ENCODE measurements at regions not wholly inside any gene's neighbourhood (a gene's known extent, or its start where the extent isn't known, plus 50 kb on each side); places are given as distances from the start of the nearest gene placed in this dataset.
"Not testable (repeated sequence)": the region's sequence is repeated elsewhere in the genome, so short reads cannot be mapped to it uniquely, and the experiment has no call there.

GRCh38 chr12:131275824-131276223 lies 322.1 kb downstream of the ADGRD1 start:
- Histone ChIP-seq H3K36me3 (ENCODE audit: insufficient read depth, low read length) (no peaks in the 10 kb centered on the region), H3K9ac (ENCODE audit: low read length) (no peak overlapping the region), H2AFZ (ENCODE audit: low read length) (no peak overlapping the region), H3K27me3 (ENCODE audit: insufficient read depth, low read length) (no peaks in the 10 kb centered on the region), H3K4me2 (ENCODE audit: low read length) (no peak overlapping the region), H3K4me1 (ENCODE audit: insufficient read depth, low read length, severe bottlenecking) (no peaks in the 10 kb centered on the region), H3K9me3 (ENCODE audit: low read length) (no peaks in the 10 kb centered on the region), H3K27ac (ENCODE audit: low read depth, low read length, poor library complexity, severe bottlenecking) (no peak overlapping the region), H3K9me2 (ENCODE audit: low read depth, low read length) (no peaks in the 10 kb centered on the region), H3F3A (ENCODE audit: insufficient read depth, low read length) (no peaks in the 10 kb centered on the region), H3K79me2 (ENCODE audit: insufficient read depth, low read length) (no peaks in the 10 kb centered on the region), H4K20me1 (ENCODE audit: insufficient read depth, low read length) (no peaks in the 10 kb centered on the region), H3K4me3 (ENCODE audit: low read depth, low read length, poor library complexity, severe bottlenecking) (no peak overlapping the region)
- TF ChIP-seq EZH2 (IDR thresholded peaks at IDR 0.05; ENCODE audit: borderline replicate concordance, low read length) (no peak), CTCF (IDR thresholded peaks at IDR 0.05; ENCODE audit: low read length) (no peak)

- H3K27ac ChIP-seq (ENCODE audit: low read depth, low read length, poor library complexity, severe bottlenecking): no peak overlapping the region
Measured at GRCh38 chr12:131276501-131277185, 322.9 kb downstream of the ADGRD1 start.

DNA sequence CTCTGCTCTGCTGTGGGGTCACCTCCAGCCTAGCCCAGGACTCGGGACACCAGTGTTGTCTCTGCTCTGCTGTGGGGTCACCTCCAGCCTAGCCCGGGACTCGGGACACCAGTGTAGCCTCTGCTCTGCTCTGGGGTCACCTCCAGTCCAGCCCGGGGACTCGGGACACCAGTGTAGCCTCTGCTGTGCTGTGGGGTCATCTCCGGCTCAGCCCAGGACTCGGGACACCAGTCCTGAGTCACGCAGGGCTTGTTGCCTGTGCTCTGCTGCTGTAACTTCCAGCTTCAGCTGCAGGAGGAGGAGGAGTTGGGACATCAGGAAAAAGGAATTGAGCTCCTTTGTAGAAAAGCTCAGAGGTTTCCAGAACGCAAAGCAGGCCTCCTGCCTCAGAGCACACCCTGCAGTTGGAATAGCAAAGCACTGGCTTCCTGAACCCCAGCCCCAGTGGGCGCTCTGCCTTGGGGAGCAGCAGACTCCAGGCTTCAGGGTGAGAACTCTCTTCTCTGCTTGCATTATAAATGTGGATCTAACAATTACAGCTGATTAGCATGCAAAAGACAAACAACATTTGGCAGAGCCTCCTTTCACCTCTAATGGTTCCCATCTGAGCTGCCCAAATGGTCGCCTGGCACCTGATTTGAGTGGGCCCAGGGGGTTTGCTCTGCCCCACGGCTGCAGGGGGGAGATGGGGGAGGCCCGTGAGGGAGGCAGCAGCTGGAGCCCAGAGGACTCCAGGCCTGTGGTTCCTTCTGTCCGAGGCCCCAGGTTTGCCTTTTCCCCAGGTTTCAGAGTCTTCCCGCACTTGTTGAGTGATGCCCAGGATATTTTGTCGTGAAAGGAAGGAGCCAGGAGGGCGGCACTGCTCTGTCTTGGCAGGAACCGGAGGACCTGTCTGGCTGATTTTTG lies 323.7 kb downstream of the ADGRD1 start:
- not testable (repeated sequence) for H2AFZ ChIP-seq (ENCODE audit: low read length); H3K27me3 ChIP-seq (ENCODE audit: insufficient read depth, low read length); H3K9me3 ChIP-seq (ENCODE audit: low read length); H3F3A ChIP-seq (ENCODE audit: insufficient read depth, low read length); H3K9me2 ChIP-seq (ENCODE audit: low read depth, low read length); H3K4me1 ChIP-seq (ENCODE audit: insufficient read depth, low read length, severe bottlenecking); H3K9ac ChIP-seq (ENCODE audit: low read length); H3K79me2 ChIP-seq (ENCODE audit: insufficient read depth, low read length); H3K36me3 ChIP-seq (ENCODE audit: insufficient read depth, low read length); H3K4me3 ChIP-seq (ENCODE audit: low read depth, low read length, poor library complexity, severe bottlenecking); H4K20me1 ChIP-seq (ENCODE audit: insufficient read depth, low read length); H3K4me2 ChIP-seq (ENCODE audit: low read length); H3K27ac ChIP-seq (ENCODE audit: low read depth, low read length, poor library complexity, severe bottlenecking)

More at GRCh38 chr12:131276501-131277185, 322.9 kb downstream of the ADGRD1 start:
- H3K4me1 ChIP-seq (ENCODE audit: insufficient read depth, low read length, severe bottlenecking): no peaks in the 10 kb centered on the region
- no peak overlapping the region for H3K4me2 ChIP-seq (ENCODE audit: low read length)
- no peaks in the 10 kb centered on the region for H3K9me3 ChIP-seq (ENCODE audit: low read length)
- H3F3A ChIP-seq (ENCODE audit: insufficient read depth, low read length): no peaks in the 10 kb centered on the region
- no peak overlapping the region for H3K9ac ChIP-seq (ENCODE audit: low read length)
- no peaks in the 10 kb centered on the region for H3K9me2 ChIP-seq (ENCODE audit: low read depth, low read length)
- TF ChIP-seq CTCF (IDR thresholded peaks at IDR 0.05; ENCODE audit: low read length): no peak
- no peak for TF ChIP-seq EZH2 (IDR thresholded peaks at IDR 0.05; ENCODE audit: borderline replicate concordance, low read length)
- H3K27me3 ChIP-seq (ENCODE audit: insufficient read depth, low read length): no peaks in the 10 kb centered on the region
- H3K79me2 ChIP-seq (ENCODE audit: insufficient read depth, low read length): no peaks in the 10 kb centered on the region
- H4K20me1 ChIP-seq (ENCODE audit: insufficient read depth, low read length): no peaks in the 10 kb centered on the region
- no peaks in the 10 kb centered on the region for H3K36me3 ChIP-seq (ENCODE audit: insufficient read depth, low read length)
- no peak overlapping the region for H3K4me3 ChIP-seq (ENCODE audit: low read depth, low read length, poor library complexity, severe bottlenecking)
- no peak overlapping the region for H2AFZ ChIP-seq (ENCODE audit: low read length)

DNA sequence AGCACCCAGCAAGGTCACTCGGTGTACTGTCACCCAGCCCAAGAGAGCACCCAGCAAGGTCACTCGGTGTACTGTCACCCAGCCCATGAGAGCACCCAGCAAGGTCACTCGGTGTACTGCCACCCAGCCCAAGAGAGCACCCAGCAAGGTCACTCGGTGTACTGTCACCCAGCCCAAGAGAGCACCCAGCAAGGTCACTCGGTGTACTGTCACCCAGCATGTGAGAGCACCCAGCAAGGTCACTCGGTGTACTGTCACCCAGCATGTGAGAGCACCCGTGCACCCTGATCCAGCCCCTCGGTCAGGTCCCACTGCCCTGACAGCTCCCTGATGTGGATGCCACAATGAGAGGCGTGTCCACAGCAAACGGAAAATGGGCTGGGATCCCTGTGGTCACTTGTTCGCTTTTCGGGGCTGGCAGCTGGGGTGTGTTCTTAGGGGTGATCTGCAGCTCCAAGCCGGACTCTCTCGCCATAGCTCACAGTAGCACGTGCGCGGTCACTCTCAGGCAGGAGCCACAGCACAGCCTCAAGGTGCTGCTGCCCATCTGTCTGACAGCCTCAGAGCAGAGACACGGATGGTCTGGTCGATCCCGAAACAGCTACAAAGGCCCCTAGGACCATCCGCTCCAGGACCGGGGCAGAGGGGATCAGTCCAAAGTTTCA lies 324.9 kb downstream of the ADGRD1 start:
- H3K27ac ChIP-seq (ENCODE audit: low read depth, low read length, poor library complexity, severe bottlenecking); H3K27me3 ChIP-seq (ENCODE audit: insufficient read depth, low read length); H3K36me3 ChIP-seq (ENCODE audit: insufficient read depth, low read length): not testable (repeated sequence)

More for the DNA sequence above, 324.9 kb downstream of the ADGRD1 start:
- H3F3A ChIP-seq (ENCODE audit: insufficient read depth, low read length); H3K4me3 ChIP-seq (ENCODE audit: low read depth, low read length, poor library complexity, severe bottlenecking); H3K4me2 ChIP-seq (ENCODE audit: low read length); H3K9me3 ChIP-seq (ENCODE audit: low read length); H4K20me1 ChIP-seq (ENCODE audit: insufficient read depth, low read length); H3K9me2 ChIP-seq (ENCODE audit: low read depth, low read length); H3K79me2 ChIP-seq (ENCODE audit: insufficient read depth, low read length); H3K4me1 ChIP-seq (ENCODE audit: insufficient read depth, low read length, severe bottlenecking); H2AFZ ChIP-seq (ENCODE audit: low read length); H3K9ac ChIP-seq (ENCODE audit: low read length): not testable (repeated sequence)

Measured in OCI-LY1 (cell line).